ENCODE measurements at regions not wholly inside any gene's neighbourhood (a gene's known extent, or its start where the extent isn't known, plus 50 kb on each side); places are given as distances from the start of the nearest gene placed in this dataset.
A peak's percentile ranks its signal among the peaks of the same experiment; 100 is the strongest.

- TF ChIP-seq CTCF (IDR thresholded peaks at IDR 0.05; ENCODE audit: low read depth, low read length), result no peak
- no peak for TF ChIP-seq POLR2A (IDR thresholded peaks at IDR 0.05; ENCODE audit: extremely low read depth, insufficient read length)
- TF ChIP-seq MAX (IDR thresholded peaks at IDR 0.05; ENCODE audit: low read depth, low read length), result no peak
- no peak for TF ChIP-seq MYC (IDR thresholded peaks at IDR 0.05; ENCODE audit: low read depth, low read length)
- DNase-seq (ENCODE audit: low read depth), result no peak
- no peak overlapping the region for H3K4me3 ChIP-seq (ENCODE audit: low read depth, low read length)
These were observed 71.7 kb upstream of the PMFBP1 start for GRCh38 chr16:72243621-72244020.

- H3K4me3 ChIP-seq (ENCODE audit: low read depth, low read length), result no peak overlapping the region
- no peak for TF ChIP-seq MAX (IDR thresholded peaks at IDR 0.05; ENCODE audit: low read depth, low read length)
- TF ChIP-seq CTCF (IDR thresholded peaks at IDR 0.05; ENCODE audit: low read depth, low read length), result no peak
- TF ChIP-seq POLR2A (IDR thresholded peaks at IDR 0.05; ENCODE audit: extremely low read depth, insufficient read length), result no peak
- TF ChIP-seq MYC (IDR thresholded peaks at IDR 0.05; ENCODE audit: low read depth, low read length), result no peak
- DNase-seq (ENCODE audit: low read depth), result no peak
These were observed 70.8 kb upstream of the PMFBP1 start for GRCh38 chr16:72242757-72243156.

DNA sequence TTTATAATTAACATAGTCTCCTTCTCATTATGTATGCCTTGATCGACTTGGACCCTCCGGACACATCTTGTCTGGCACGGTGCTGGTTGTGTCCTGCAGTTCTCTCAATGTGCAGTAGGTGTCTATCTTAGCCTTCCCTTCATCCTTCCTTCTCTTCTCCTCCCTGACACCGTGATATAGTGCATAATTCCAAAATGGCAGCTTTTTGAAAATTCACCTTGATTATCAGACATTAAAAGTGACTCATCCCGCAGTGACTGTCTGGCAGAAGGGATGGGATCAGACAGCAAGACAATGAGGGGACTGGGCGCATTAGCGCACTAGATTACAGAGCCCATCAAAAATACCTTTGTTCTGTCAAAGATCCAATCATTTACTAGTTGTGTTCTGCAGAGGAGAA is 70.0 kb upstream of the PMFBP1 start:
- DNase-seq (ENCODE audit: low read depth), result peak; percentile 39
- no peak overlapping the region for H3K4me3 ChIP-seq (ENCODE audit: low read depth, low read length)
- TF ChIP-seq POLR2A (IDR thresholded peaks at IDR 0.05; ENCODE audit: extremely low read depth, insufficient read length) (no peak), CTCF (IDR thresholded peaks at IDR 0.05; ENCODE audit: low read depth, low read length) (peak; percentile 59), MAX (IDR thresholded peaks at IDR 0.05; ENCODE audit: low read depth, low read length) (no peak), MYC (IDR thresholded peaks at IDR 0.05; ENCODE audit: low read depth, low read length) (no peak)

DNA sequence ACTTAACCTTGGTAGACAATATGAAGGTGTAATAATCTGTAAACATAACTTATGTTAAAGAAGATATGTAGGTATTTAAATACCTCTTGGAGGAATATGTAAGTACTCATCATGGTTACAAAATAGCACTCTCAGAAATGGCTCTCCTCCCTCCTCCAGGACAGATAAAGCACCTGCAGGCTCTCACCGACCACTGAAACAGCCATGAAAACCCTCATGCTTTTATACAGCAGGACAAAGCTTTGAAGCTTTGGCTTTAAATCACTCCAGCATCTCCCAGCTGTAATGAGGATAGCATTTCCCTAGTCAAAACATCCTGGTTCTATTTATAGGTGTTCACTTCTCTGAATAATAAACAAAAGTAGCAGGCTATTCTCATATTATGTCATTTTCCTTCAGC is 69.1 kb upstream of the PMFBP1 start:
- DNase-seq (ENCODE audit: low read depth), result no peak
- H3K4me3 ChIP-seq (ENCODE audit: low read depth, low read length), result no peak overlapping the region
- TF ChIP-seq POLR2A (IDR thresholded peaks at IDR 0.05; ENCODE audit: extremely low read depth, insufficient read length), result no peak
- TF ChIP-seq MAX (IDR thresholded peaks at IDR 0.05; ENCODE audit: low read depth, low read length), result no peak
- no peak for TF ChIP-seq MYC (IDR thresholded peaks at IDR 0.05; ENCODE audit: low read depth, low read length)
- no peak for TF ChIP-seq CTCF (IDR thresholded peaks at IDR 0.05; ENCODE audit: low read depth, low read length)

GRCh38 chr16:72240466-72240865 is 68.5 kb upstream of the PMFBP1 start:
- no peak for DNase-seq (ENCODE audit: low read depth)
- no peak for TF ChIP-seq POLR2A (IDR thresholded peaks at IDR 0.05; ENCODE audit: extremely low read depth, insufficient read length)
- no peak for TF ChIP-seq MAX (IDR thresholded peaks at IDR 0.05; ENCODE audit: low read depth, low read length)
- TF ChIP-seq CTCF (IDR thresholded peaks at IDR 0.05; ENCODE audit: low read depth, low read length), result no peak
- no peak for TF ChIP-seq MYC (IDR thresholded peaks at IDR 0.05; ENCODE audit: low read depth, low read length)
- H3K4me3 ChIP-seq (ENCODE audit: low read depth, low read length), result no peak overlapping the region

GRCh38 chr16:72236866-72237265 is 64.9 kb upstream of the PMFBP1 start:
- no peak for TF ChIP-seq POLR2A (IDR thresholded peaks at IDR 0.05; ENCODE audit: extremely low read depth, insufficient read length)
- no peak for TF ChIP-seq CTCF (IDR thresholded peaks at IDR 0.05; ENCODE audit: low read depth, low read length)
- no peak for TF ChIP-seq MYC (IDR thresholded peaks at IDR 0.05; ENCODE audit: low read depth, low read length)
- TF ChIP-seq MAX (IDR thresholded peaks at IDR 0.05; ENCODE audit: low read depth, low read length), result no peak
- no peak for DNase-seq (ENCODE audit: low read depth)
- no peak overlapping the region for H3K4me3 ChIP-seq (ENCODE audit: low read depth, low read length)
